Astrocyte (in vitro differentiated cells and primary cell): ENCODE measurements at regions not wholly inside any gene's neighbourhood (a gene's known extent, or its start where the extent isn't known, plus 50 kb on each side); places are given as distances from the start of the nearest gene placed in this dataset.

Experiments
- CTCF ChIP-seq: IDR thresholded peaks from 2 replicates; pipeline ENCODE4 v1.5.1; 2011; ENCODE audit warnings: low read depth, mild to moderate bottlenecking, inconsistent platforms, low read length, moderate library complexity; ENCODE audit not compliant: insufficient read depth
- EZH2 ChIP-seq: IDR thresholded peaks from 2 replicates; pipeline ENCODE4 v1.6.1; 2012; ENCODE audit warnings: mild to moderate bottlenecking, low read length, inconsistent platforms; ENCODE audit not compliant: insufficient read depth

- TF ChIP-seq CTCF (no peak), EZH2 (no peak)
These were observed 1334.4 kb upstream of the ALCAM start for GRCh38 chr3:104032283-104032682.
